ENCODE measurements at regions not wholly inside any gene's neighbourhood (a gene's known extent, or its start where the extent isn't known, plus 50 kb on each side); places are given as distances from the start of the nearest gene placed in this dataset.

- TF ChIP-seq CREB5 (CRISPR knock-in tag; IDR thresholded peaks at IDR 0.05; ENCODE audit: low read depth) (no peak), ZFP3 (CRISPR knock-in tag; IDR thresholded peaks at IDR 0.05) (no peak), OSR1 (CRISPR knock-in tag; IDR thresholded peaks at IDR 0.05) (no peak), ZNF8 (CRISPR knock-in tag; IDR thresholded peaks at IDR 0.05) (no peak), PATZ1 (CRISPR knock-in tag; IDR thresholded peaks at IDR 0.05; ENCODE audit: borderline replicate concordance) (no peak), ZC3H10 (CRISPR knock-in tag; IDR thresholded peaks at IDR 0.05) (no peak), ISL1 (CRISPR knock-in tag; IDR thresholded peaks at IDR 0.05) (no peak), ZFP30 (CRISPR knock-in tag; IDR thresholded peaks at IDR 0.05) (no peak), ARNTL (CRISPR knock-in tag; IDR thresholded peaks at IDR 0.05; ENCODE audit: borderline replicate concordance, low read depth) (no peak), GLIS3 (CRISPR knock-in tag; IDR thresholded peaks at IDR 0.05) (no peak), PPARA (CRISPR knock-in tag; IDR thresholded peaks at IDR 0.05; ENCODE audit: borderline replicate concordance) (no peak), BACH2 (CRISPR knock-in tag; IDR thresholded peaks at IDR 0.05; ENCODE audit: borderline replicate concordance) (no peak)
These were observed 114.4 kb downstream of the TENT4A start for GRCh38 chr5:6827526-6828219.
